NCI-H2196 treated with DMSO at 0.1 percent for 48 hours (cell line): ENCODE measurements at regions not wholly inside any gene's neighbourhood (a gene's known extent, or its start where the extent isn't known, plus 50 kb on each side); places are given as distances from the start of the nearest gene placed in this dataset.
"Not testable (repeated sequence)": the region's sequence is repeated elsewhere in the genome, so short reads cannot be mapped to it uniquely, and the experiment has no call there.

ENCODE experiments used
- DNase-seq: peaks from one replicate; lab custom pipeline; 2025; ENCODE audit not compliant: unreplicated experiment; lab: John Stamatoyannopoulos, UW

DNA sequence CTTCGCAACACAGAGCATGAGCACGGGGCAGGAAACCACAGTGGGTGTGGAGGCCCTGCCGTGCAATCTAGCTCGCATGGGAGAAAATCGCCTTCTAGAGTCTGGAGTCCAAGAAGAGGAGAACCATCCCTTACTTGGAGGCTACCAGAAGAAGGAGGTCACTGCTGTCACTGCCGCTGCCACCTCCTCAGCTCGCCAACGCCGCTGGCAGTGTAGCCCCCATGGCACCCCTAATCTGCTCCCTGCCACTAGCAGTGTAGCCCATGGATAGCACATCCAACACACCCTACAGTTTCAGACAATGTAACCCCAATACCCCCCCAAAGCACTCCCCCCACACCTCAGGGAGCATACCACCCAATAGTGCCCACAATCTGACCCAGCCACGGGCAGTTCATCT, 438.0 kb upstream of the ZNF337 start:
- DNase-seq = no peak

GRCh38 chr20:26133794-26134193, 437.1 kb upstream of the ZNF337 start:
- DNase-seq = not testable (repeated sequence)

DNA sequence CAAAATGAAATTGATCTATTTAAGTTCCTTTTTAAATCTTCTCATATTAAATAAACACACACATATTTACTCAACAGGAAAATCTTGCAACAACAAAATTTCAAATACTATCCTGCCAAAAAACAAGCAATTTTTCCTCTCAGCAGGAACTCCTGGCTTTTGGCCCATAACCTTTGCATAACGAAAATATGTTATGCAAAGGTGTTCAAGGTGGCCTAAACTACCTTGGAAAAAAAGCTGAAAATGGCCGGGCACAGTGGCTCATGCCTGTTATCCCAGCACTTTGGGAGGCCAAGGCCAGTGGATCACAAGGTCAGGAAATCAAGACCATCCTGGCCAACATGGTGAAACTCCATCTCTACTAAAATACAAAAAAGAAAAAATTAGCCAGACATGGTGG, 424.3 kb upstream of the ZNF337 start:
- not testable (repeated sequence) for DNase-seq

GRCh38 chr20:26094498-26094897, 397.8 kb upstream of the ZNF337 start:
- DNase-seq = not testable (repeated sequence)

GRCh38 chr20:26091921-26092320, 395.3 kb upstream of the ZNF337 start:
- DNase-seq = not testable (repeated sequence)

GRCh38 chr20:26086195-26086594, 389.5 kb upstream of the ZNF337 start:
- not testable (repeated sequence) for DNase-seq

DNA sequence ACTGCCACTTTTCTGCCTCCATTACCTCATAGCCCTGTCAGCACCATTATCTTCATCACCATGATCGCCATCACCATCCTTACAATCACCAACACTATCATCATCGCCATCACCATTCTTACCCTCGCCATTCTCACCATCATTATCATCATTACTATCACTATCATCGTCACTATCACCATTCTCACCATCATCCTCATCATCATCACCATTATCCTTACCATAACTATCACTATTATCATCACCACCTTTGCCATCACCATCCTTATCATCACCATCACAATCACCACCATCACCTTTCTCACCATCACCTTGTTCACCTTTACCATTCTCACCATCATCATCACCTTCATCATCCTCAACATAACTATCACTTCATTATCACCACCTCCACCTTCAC, 377.3 kb upstream of the ZNF337 start:
- DNase-seq = not testable (repeated sequence)

DNA sequence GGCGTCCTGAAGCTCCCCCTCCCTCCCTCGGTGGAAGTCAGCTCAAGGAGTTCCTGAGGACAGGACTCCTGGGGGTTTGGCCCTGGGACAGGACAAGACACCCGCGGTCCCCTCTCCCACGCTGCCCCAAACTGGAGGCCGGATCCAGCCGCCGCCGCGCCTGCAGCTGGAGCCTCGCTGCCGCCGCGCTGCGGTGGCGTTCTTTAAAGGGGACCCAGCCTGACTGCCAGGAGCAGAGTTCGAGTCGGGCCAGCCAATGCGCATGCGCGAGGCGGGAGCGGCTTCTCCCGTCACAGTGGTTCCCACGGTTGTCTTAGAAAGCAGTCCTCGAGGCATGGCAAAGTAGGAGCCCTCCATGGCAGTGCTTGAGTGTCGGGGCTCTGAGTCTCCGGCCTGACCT, 362.7 kb upstream of the ZNF337 start:
- DNase-seq = not testable (repeated sequence)

GRCh38 chr20:26058446-26058845, 361.8 kb upstream of the ZNF337 start:
- DNase-seq = not testable (repeated sequence)

- not testable (repeated sequence) for DNase-seq
Observed at GRCh38 chr20:26057135-26057752, 360.6 kb upstream of the ZNF337 start.

GRCh38 chr20:26025792-26026191, 329.1 kb upstream of the ZNF337 start:
- DNase-seq = not testable (repeated sequence)

GRCh38 chr20:26010942-26011276, 314.3 kb upstream of the ZNF337 start:
- DNase-seq = not testable (repeated sequence)

- not testable (repeated sequence) for DNase-seq
Observed at GRCh38 chr20:26010224-26010941, 313.7 kb upstream of the ZNF337 start.

- DNase-seq = not testable (repeated sequence)
Observed at GRCh38 chr20:26009402-26010223, 313.0 kb upstream of the ZNF337 start.

DNA sequence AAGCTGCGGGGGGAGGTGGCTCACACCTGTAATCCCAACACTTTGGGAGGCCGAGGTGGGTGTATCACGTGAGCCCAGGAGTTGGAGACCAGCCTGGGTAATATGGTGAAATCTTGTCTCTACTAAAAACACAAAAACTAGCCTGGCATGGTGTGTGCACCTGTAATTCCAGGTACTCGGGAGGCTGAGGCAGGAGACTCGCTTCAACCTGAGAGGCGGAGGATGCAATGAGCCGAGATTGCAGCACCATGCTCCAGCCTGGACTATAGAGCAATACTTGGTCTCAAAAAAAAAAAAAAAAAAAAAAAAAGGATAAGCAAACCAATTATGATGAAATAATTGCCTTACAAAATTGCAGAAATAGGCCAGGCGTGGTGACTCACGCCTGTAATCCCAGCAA, 311.4 kb upstream of the ZNF337 start:
- not testable (repeated sequence) for DNase-seq

GRCh38 chr20:26006164-26006563, 309.5 kb upstream of the ZNF337 start:
- DNase-seq = not testable (repeated sequence)

DNA sequence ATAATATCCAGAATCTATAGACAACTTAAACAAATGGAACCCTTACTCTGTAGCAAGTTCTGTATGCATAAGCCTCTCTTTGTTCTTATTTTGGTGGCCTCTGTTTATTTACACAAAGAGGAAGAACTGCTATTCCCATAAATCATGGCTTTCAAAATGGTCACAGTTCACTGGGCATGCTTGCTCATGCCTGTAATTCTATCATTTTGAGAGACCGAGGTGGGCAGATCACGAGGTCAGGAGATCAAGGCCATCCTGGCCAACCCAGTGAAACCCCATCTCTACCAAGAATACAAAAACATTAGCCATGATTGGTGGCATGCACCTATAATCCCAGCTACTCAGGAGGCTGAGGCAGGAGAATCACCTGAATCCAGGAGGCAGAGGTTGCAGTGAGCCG, 307.3 kb upstream of the ZNF337 start:
- DNase-seq = not testable (repeated sequence)

DNA sequence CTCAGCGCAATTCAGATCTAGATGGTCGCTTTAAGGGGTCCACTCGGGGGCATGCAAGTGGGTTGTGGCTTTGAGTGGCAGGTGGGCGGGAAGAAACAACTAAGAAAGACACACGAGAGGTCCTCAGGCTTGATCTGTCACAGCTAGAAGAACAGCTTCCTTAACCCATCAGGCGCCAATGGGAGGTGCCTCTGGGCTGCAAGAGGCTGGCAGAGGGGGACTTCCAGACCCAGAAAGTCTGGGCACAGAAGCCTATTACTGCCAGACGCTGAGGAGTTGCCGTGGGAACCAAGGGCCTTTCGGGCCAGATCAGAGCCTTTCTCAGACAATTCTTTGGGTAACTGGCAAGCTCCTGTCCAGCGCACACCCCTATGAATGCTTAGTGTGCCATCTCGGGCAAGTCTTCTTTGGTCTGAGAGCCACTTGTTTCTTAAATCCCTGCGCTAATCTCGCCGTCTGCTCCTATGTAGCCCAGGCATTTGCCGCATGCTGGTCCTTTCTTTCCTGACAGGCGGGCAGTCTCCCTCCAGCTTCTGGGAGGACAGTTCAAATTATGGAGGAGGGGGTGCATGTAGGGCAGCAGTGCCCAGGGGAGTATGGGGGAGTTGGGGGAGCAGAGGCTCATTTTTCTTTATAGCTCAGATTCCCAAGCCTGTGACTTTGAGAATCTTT, 300.9 kb upstream of the ZNF337 start:
- not testable (repeated sequence) for DNase-seq

GRCh38 chr20:25992146-25992545, 295.5 kb upstream of the ZNF337 start:
- DNase-seq = no peak

- no peak for DNase-seq
Observed at GRCh38 chr20:25991756-25992130, 295.1 kb upstream of the ZNF337 start.

DNA sequence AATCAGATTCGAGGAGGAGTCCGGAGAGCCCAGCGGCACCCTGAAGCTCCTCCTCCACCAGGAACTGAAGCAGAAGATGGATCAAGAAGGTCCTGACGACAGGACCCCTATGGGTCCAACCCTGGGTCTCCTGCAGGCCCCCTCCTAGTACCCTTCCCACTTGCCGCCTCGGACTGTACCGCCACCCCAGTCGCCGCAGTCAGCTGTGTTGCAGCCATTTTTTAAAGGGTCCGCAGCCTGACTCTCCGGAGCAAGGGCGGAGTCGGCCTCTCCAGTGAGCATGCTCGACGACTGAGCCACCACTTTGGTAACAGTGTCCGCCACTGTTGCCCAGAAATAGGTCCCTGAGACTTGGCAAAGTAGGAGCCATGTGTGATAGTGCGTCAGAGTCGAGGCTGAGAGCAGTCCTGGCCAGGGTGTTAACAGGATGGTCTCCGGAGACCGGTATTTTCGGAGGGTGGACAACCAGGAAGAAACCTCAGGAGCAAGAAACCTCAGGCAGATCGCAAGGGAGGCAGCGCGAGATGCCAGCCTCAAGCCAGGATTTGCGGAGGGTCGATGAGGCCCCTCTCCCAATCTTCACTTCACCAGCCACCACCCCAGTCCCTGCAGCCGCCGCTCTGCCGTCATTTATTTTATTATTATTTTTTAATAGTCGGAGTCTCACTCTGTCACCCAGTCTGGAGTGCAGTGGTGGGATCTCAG, 294.6 kb upstream of the ZNF337 start:
- no peak for DNase-seq
